GM12878 (cell line): ENCODE measurements at regions not wholly inside any gene's neighbourhood (a gene's known extent, or its start where the extent isn't known, plus 50 kb on each side); places are given as distances from the start of the nearest gene placed in this dataset.

ENCODE experiments used
- ATAC-seq: fragments of 200-7000 bp; cut with Tn5 transposase; 3 replicates; pipeline ENCODE4 v1.9.1; 2020; ENCODE audit warnings: mild to moderate bottlenecking, moderate library complexity
- BruUV-seq: library from RNA; stranded (reverse); fragments of 400-500 nt; replicated peaks from 2 replicates; lab custom pipeline; 2021; lab: Mats Ljungman, UMichigan
- CTCF ChIA-PET: fragments of 300-600 bp; sonication (Branson Sonifier 250); formaldehyde crosslinking; extraction: SDS; loops from one replicate; lab custom pipeline; 2021; ENCODE audit warnings: inconsistent platforms; lab: Yijun Ruan, JAX
- POLR2A ChIA-PET: fragments of 350-600 bp; formaldehyde crosslinking; extraction: SDS; loops from one replicate; lab custom pipeline; 2021; ENCODE audit warnings: inconsistent platforms; lab: Charles Lee
- RAD21 ChIA-PET: fragments of 300-600 bp; sonication (Branson Sonifier 250); formaldehyde crosslinking; loops from one replicate; lab custom pipeline; 2023; ENCODE audit warnings: antibody characterized with exemption; ENCODE audit not compliant: unreplicated experiment; lab: Charles Lee
- SMC1A ChIA-PET: fragments of 300-600 bp; sonication (Branson Sonifier 250); formaldehyde crosslinking; loops from one replicate; lab custom pipeline; 2023; ENCODE audit not compliant: unreplicated experiment, uncharacterized antibody; lab: Charles Lee
- DNase-seq: peaks from one replicate; pipeline ENCODE4 v3.0.0-alpha.2; 2011; ENCODE audit warnings: low read depth, low spot score
- FAIRE-seq: peaks from 3 replicates; lab custom pipeline; 2011; peaks lifted over from hg19 to GRCh38; lab: Jason Lieb, UNC
- H2AFZ ChIP-seq: 2 replicates; pipeline ENCODE4 v1.6.0; 2011; ENCODE audit warnings: low read depth, low read length, control low read depth; ENCODE audit not compliant: control insufficient read depth
- H3K27ac ChIP-seq: 2 replicates; pipeline ENCODE4 v1.5.1; 2011; ENCODE audit warnings: control low read depth; ENCODE audit not compliant: control insufficient read depth, insufficient read depth
- H3K27me3 ChIP-seq, 2 experiments: replicated peaks in 1 of 2; 2 replicates each; pipeline versions ENCODE4 v1.6.0 to v1.6.1; 2011; ENCODE audit warnings: low read length in 1 of 2; ENCODE audit not compliant: control insufficient read depth in 2 of 2, insufficient read depth in 2 of 2
- H3K36me3 ChIP-seq, 2 experiments: 2 replicates each; pipeline ENCODE4 v1.5.1; 2011; ENCODE audit warnings: low read length in 1 of 2; ENCODE audit not compliant: control insufficient read depth in 2 of 2, insufficient read depth in 2 of 2
- H3K4me1 ChIP-seq: 2 replicates; pipeline ENCODE4 v1.6.1; 2011; ENCODE audit warnings: mild to moderate bottlenecking, low read length, moderate library complexity, mixed read lengths; ENCODE audit not compliant: control insufficient read depth, insufficient read depth
- H3K4me2 ChIP-seq: 2 replicates; pipeline ENCODE4 v1.6.0; 2011; ENCODE audit warnings: control low read depth; ENCODE audit not compliant: control insufficient read depth, insufficient read depth
- H3K4me3 ChIP-seq: fragments of 200-600 bp; sonication (generic); 2 replicates; pipeline ENCODE4 v1.5.1; 2016
- H3K79me2 ChIP-seq: 2 replicates; pipeline ENCODE4 v1.6.0; 2011; ENCODE audit warnings: low read length; ENCODE audit not compliant: control insufficient read depth, insufficient read depth
- H3K9ac ChIP-seq: 2 replicates; pipeline ENCODE4 v1.8.0; 2011; ENCODE audit warnings: low read length, control low read depth, mixed read lengths; ENCODE audit not compliant: control insufficient read depth, insufficient read depth
- H3K9me3 ChIP-seq: replicated peaks from 3 replicates; pipeline ENCODE4 v1.5.1; 2011; ENCODE audit warnings: mild to moderate bottlenecking, low read length; ENCODE audit not compliant: control insufficient read depth, insufficient read depth
- H4K20me1 ChIP-seq: 2 replicates; pipeline ENCODE4 v1.6.0; 2011; ENCODE audit not compliant: control insufficient read depth, insufficient read depth
- ASH2L ChIP-seq: fragments of 300-600, 200-600 bp; sonication (generic); IDR thresholded peaks from 2 replicates; pipeline ENCODE4 v1.6.1; 2017; ENCODE audit warnings: low read depth, mild to moderate bottlenecking, borderline replicate concordance
- CBX5 ChIP-seq: sonication (generic); IDR thresholded peaks from 2 replicates; pipeline ENCODE4 v1.6.1; 2016; ENCODE audit warnings: low read depth, moderate library complexity, mild to moderate bottlenecking, inconsistent platforms
- FOXK2 ChIP-seq: fragments of 450-650 bp; IDR thresholded peaks from 2 replicates; pipeline ENCODE4 v1.6.1; 2017; ENCODE audit warnings: mild to moderate bottlenecking, moderate library complexity
- JUND ChIP-seq: IDR thresholded peaks from 2 replicates; pipeline ENCODE4 v1.6.1; 2012; ENCODE audit warnings: low read depth, mild to moderate bottlenecking, low read length, improper control_type of control experiment, moderate library complexity
- MLLT1 ChIP-seq: fragments of 450-650 bp; IDR thresholded peaks from 2 replicates; pipeline ENCODE4 v1.6.1; 2016; ENCODE audit warnings: mild to moderate bottlenecking
- MYB ChIP-seq: fragments of 150-350 bp; IDR thresholded peaks from 2 replicates; pipeline ENCODE4 v1.6.1; 2014; ENCODE audit warnings: mild to moderate bottlenecking, low read depth, low read length, borderline replicate concordance
- NFIC ChIP-seq: IDR thresholded peaks from 2 replicates; pipeline ENCODE4 v1.6.1; 2012; ENCODE audit warnings: low read depth, mild to moderate bottlenecking, inconsistent platforms, low read length, moderate library complexity
- POU2F2 ChIP-seq: IDR thresholded peaks from 3 replicates; pipeline ENCODE4 v1.6.1; 2011; ENCODE audit warnings: low read depth, mild to moderate bottlenecking, low read length, borderline replicate concordance
- RELA ChIP-seq: fragments of 450-650 bp; IDR thresholded peaks from 2 replicates; pipeline ENCODE4 v1.8.0; 2014; ENCODE audit warnings: borderline replicate concordance; ENCODE audit not compliant: partially characterized antibody
- SMC3 ChIP-seq: IDR thresholded peaks from 2 replicates; pipeline ENCODE4 v1.6.1; 2011; ENCODE audit warnings: low read length, improper control_type of control experiment, borderline replicate concordance
- STAT1 ChIP-seq: fragments of 450-650 bp; conservative IDR thresholded peaks from 2 replicates; pipeline ENCODE4 v1.6.1; 2014; ENCODE audit warnings: antibody characterized with exemption, mild to moderate bottlenecking
- STAT3 ChIP-seq: IDR thresholded peaks from 2 replicates; pipeline ENCODE4 v1.6.1; 2011; ENCODE audit warnings: low read depth, low read length, improper control_type of control experiment
- TBL1XR1 ChIP-seq: IDR thresholded peaks from 2 replicates; pipeline ENCODE4 v1.6.1; 2012; ENCODE audit warnings: low read depth, low read length, improper control_type of control experiment
- TCF3 ChIP-seq: IDR thresholded peaks from 2 replicates; pipeline ENCODE4 v1.6.1; 2012; ENCODE audit warnings: low read depth, mild to moderate bottlenecking, low read length, borderline replicate concordance; ENCODE audit not compliant: insufficient read depth
- WRNIP1 ChIP-seq: IDR thresholded peaks from 2 replicates; pipeline ENCODE4 v1.6.1; 2011; ENCODE audit warnings: low read depth, low read length, improper control_type of control experiment, borderline replicate concordance
- WGBS: methylation state at CpG from one replicate; pipeline ENCODE4 v1.1.6; 2016; ENCODE audit warnings: low lambda C conversion rate; ENCODE audit not compliant: insufficient replicate concordance, insufficient coverage; ENCODE audit errors: missing lambda C conversion rate; 5-methylcytosine and 5-hydroxymethylcytosine counted together
- in situ Hi-C: fragments of 300-500 bp; cut with MboI; formaldehyde crosslinking; loops from 9 replicates; pipeline ENCODE4 v1.14.3; 2018; ENCODE audit warnings: mixed read lengths
- intact Hi-C: fragments of 100-400 bp; cut with micrococcal nuclease; formaldehyde crosslinking; loops from one replicate; pipeline ENCODE4 v1.14.2; 2022; ENCODE audit not compliant: unreplicated experiment

GRCh38 chr5:155097995-155098394 is 84.4 kb downstream of the KIF4B start:
- 40% methylated on average over 2 of the region's 2 CpGs for WGBS
- no peaks in the 10 kb centered on the region for H4K20me1 ChIP-seq
- H3K4me1 ChIP-seq: no peaks in the 10 kb centered on the region
- no peak for TF ChIP-seq RELA
- TF ChIP-seq WRNIP1: no peak
- TF ChIP-seq JUND: no peak
- no peak for TF ChIP-seq NFIC
- no peak for TF ChIP-seq CBX5
- TF ChIP-seq MYB: no peak
- no peak for DNase-seq
- no peak overlapping the region for H3K9ac ChIP-seq
- no TSS peak for BruUV-seq
- no peaks in the 10 kb centered on the region for H3K9me3 ChIP-seq
- H3K27ac ChIP-seq: no peak overlapping the region
- ChIA-PET RAD21 (no interaction called here), SMC1A (no interaction called here), CTCF (no interaction called here), POLR2A (no interaction called here)
- H3K79me2 ChIP-seq: no peaks in the 10 kb centered on the region
- ATAC-seq: no peak
- FAIRE-seq: no peak
- H3K4me2 ChIP-seq: no peak overlapping the region
- no peaks in the 10 kb centered on the region for H3K36me3 ChIP-seq
- in situ Hi-C loops: no loop called here
- H2AFZ ChIP-seq: no peak overlapping the region
- H3K4me3 ChIP-seq: no peak overlapping the region
- intact Hi-C loops: no loop called here
- no peaks in the 10 kb centered on the region; a peak in 2 of 4 replicates for H3K27me3 ChIP-seq

GRCh38 chr5:155098433-155098832 is 84.9 kb downstream of the KIF4B start:
- in situ Hi-C loops: no loop called here
- WGBS: 21% methylated on average over 1 of the region's 1 CpG

More at GRCh38 chr5:155098433-155098832, 84.9 kb downstream of the KIF4B start:
- CTCF ChIA-PET: interaction anchor here (0.6 kb wide), 1 partner anchor 859 kb away, joined by 3 read pairs; no protein-coding TSS in a partner anchor
- Histone ChIP-seq H3K36me3 (no peaks in the 10 kb centered on the region), H3K27me3 (no peaks in the 10 kb centered on the region; a peak in 2 of 4 replicates), H3K9me3 (no peaks in the 10 kb centered on the region), H3K27ac (no peak overlapping the region), H3K4me2 (no peak overlapping the region), H3K4me1 (no peaks in the 10 kb centered on the region)
- RAD21 ChIA-PET: no interaction called here
- DNase-seq: no peak
- intact Hi-C loops: no loop called here
- no TSS peak for BruUV-seq
- TF ChIP-seq POU2F2 (no peak), TCF3 (no peak), STAT1 (no peak), MLLT1 (no peak), STAT3 (no peak), FOXK2 (no peak), TBL1XR1 (no peak), ASH2L (no peak), SMC3 (no peak)
- TF ChIP-seq, all 136 proteins: peak for 0
- H4K20me1 ChIP-seq: no peaks in the 10 kb centered on the region
- H3K9ac ChIP-seq: no peak overlapping the region
- FAIRE-seq (no peak), ATAC-seq (no peak)
- H3K4me3 ChIP-seq: no peak overlapping the region
- SMC1A ChIA-PET: interaction anchor here (1.1 kb wide), 1 partner anchor 11 kb away, joined by 4 read pairs; no protein-coding TSS in a partner anchor
- POLR2A ChIA-PET: no interaction called here
- no peak overlapping the region for H2AFZ ChIP-seq
- no peaks in the 10 kb centered on the region for H3K79me2 ChIP-seq
